ENCODE measurements at regions not wholly inside any gene's neighbourhood (a gene's known extent, or its start where the extent isn't known, plus 50 kb on each side); places are given as distances from the start of the nearest gene placed in this dataset.

DNA sequence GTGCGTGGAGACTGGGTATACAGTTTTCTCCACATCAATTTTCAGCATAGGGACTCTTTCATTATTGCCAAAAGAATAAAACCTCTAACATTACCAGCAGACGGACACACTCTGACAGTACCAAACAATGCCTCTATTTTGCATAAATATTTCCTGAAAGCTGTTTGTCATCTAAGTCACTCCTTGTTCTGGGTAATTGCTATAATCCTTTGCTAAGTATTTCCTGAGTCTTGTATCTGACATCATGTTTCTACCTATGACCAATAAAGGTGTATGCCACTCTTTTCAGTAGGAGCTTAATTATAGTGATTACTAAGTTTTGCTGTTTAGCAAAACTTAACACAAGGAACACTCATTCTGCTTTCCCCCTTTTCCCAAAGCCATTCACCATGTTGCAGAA, 886.5 kb downstream of the SLITRK6 start:
- H3K27me3 ChIP-seq (ENCODE audit: insufficient read depth in 3 of 3, low read length in 2 of 3): no peaks in the 10 kb centered on the region
- H3K36me3 ChIP-seq (ENCODE audit: insufficient read depth in 1 of 2, low read depth in 1 of 2): no peaks in the 10 kb centered on the region
- H3K9me3 ChIP-seq: no peaks in the 10 kb centered on the region
- H3K27ac ChIP-seq: no peak overlapping the region
- H3K4me3 ChIP-seq: no peak overlapping the region
- 68 to 75% (median 72%) methylated on average over 2 of the region's 2 CpGs for WGBS, 3 donors
- ATAC-seq (no peak), DNase-seq (no peak)
- intact Hi-C loops (cut with DNase I): loop anchor here in 1 of 2 donors (10.0 kb wide), 1 partner anchor 892 kb away; no protein-coding TSS in a partner anchor
- H3K4me1 ChIP-seq: no peaks in the 10 kb centered on the region
- TF ChIP-seq, protein P1, sequence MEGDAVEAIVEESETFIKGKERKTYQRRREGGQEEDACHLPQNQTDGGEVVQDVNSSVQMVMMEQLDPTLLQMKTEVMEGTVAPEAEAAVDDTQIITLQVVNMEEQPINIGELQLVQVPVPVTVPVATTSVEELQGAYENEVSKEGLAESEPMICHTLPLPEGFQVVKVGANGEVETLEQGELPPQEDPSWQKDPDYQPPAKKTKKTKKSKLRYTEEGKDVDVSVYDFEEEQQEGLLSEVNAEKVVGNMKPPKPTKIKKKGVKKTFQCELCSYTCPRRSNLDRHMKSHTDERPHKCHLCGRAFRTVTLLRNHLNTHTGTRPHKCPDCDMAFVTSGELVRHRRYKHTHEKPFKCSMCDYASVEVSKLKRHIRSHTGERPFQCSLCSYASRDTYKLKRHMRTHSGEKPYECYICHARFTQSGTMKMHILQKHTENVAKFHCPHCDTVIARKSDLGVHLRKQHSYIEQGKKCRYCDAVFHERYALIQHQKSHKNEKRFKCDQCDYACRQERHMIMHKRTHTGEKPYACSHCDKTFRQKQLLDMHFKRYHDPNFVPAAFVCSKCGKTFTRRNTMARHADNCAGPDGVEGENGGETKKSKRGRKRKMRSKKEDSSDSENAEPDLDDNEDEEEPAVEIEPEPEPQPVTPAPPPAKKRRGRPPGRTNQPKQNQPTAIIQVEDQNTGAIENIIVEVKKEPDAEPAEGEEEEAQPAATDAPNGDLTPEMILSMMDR (IDR thresholded peaks at IDR 0.05): no peak

DNA sequence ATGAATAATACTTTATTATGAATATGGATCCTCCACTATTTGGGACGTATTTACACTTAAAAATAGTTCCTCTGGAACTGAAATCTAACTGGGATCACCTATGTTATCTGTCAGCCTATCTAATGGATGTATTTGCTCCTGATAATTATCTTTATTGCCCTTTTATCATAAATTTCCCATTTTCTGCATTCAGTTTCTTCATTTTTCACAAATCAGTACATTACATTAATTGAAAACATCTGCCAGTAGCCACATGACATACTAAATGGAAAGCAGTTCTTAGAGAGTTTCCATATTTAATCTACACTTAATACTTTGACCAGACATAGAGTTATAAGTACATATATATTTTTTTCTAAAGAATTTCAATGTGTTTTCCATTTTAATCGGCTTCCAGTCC, 888.8 kb downstream of the SLITRK6 start:
- ATAC-seq (no peak), DNase-seq (no peak)
- Histone ChIP-seq H3K4me1 (no peaks in the 10 kb centered on the region), H3K27ac (no peak overlapping the region), H3K4me3 (no peak overlapping the region), H3K27me3 (ENCODE audit: insufficient read depth in 3 of 3, low read length in 2 of 3) (no peaks in the 10 kb centered on the region), H3K36me3 (ENCODE audit: insufficient read depth in 1 of 2, low read depth in 1 of 2) (no peaks in the 10 kb centered on the region), H3K9me3 (no peaks in the 10 kb centered on the region)
- intact Hi-C loops (cut with DNase I): loop anchor here in 1 of 2 donors (10.0 kb wide), 1 partner anchor 894 kb away; no protein-coding TSS in a partner anchor
- TF ChIP-seq, protein P1 (IDR thresholded peaks at IDR 0.05): no peak
- WGBS, 3 donors: 51 to 73% (median 65%) methylated on average over 2 of the region's 2 CpGs

DNA sequence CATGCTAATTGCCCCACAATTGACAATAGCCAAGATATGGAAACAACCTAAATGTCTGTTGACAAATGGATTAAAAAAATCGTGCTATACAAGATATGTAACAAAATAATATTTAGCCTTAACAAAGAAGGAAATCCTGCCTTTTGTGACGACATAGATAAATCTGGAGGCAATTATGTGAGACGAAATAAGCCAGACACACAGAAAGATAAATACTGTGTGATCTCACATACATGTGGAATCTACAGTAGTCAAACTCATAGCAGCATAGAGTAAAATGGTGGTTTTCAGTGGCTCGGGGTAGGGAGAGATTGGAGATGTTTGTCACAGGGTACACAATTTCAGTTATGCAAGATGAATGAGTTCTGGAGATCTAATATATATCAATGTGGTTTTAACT, 895.8 kb downstream of the SLITRK6 start:
- Histone ChIP-seq H3K9me3 (no peaks in the 10 kb centered on the region), H3K36me3 (ENCODE audit: insufficient read depth in 1 of 2, low read depth in 1 of 2) (no peaks in the 10 kb centered on the region), H3K27me3 (ENCODE audit: insufficient read depth in 3 of 3, low read length in 2 of 3) (no peaks in the 10 kb centered on the region), H3K4me3 (no peak overlapping the region), H3K27ac (no peak overlapping the region), H3K4me1 (no peaks in the 10 kb centered on the region)
- intact Hi-C loops (cut with DNase I): no loop called here
- 45 to 47% (median 46%) methylated on average over 4 of the region's 4 CpGs for WGBS, 3 donors
- TF ChIP-seq, protein P1 (IDR thresholded peaks at IDR 0.05): no peak
- DNase-seq (no peak), ATAC-seq (no peak)

DNA sequence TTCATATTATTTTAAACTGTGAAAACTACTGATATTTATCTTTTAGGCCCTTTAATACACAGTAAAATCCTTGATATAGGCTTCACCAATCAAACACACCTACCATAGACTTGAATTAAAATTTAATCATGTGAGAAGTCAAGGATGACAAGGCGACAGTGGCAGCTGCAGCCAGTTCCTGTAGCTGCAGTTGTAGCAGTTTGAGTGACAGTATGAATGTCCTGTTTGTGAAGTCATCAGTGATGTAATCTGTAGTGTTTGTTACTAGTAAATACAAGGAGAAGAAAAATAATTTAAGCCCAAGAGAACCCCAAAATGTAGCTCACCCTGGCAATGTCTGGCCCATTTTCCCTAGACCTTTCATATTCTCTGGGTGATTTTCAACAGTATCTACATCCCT, 897.0 kb downstream of the SLITRK6 start:
- H3K4me3 ChIP-seq: no peak overlapping the region
- no peaks in the 10 kb centered on the region for H3K4me1 ChIP-seq
- DNase-seq: no peak
- no peak overlapping the region for H3K27ac ChIP-seq
- no peaks in the 10 kb centered on the region for H3K9me3 ChIP-seq
- H3K36me3 ChIP-seq (ENCODE audit: insufficient read depth in 1 of 2, low read depth in 1 of 2): no peaks in the 10 kb centered on the region
- no peaks in the 10 kb centered on the region for H3K27me3 ChIP-seq (ENCODE audit: insufficient read depth in 3 of 3, low read length in 2 of 3)
- intact Hi-C loops (cut with DNase I): no loop called here
- no peak for ATAC-seq
- 51 to 66% (median 59%) methylated on average over 1 of the region's 1 CpG for WGBS, 3 donors
- TF ChIP-seq, protein P1 (IDR thresholded peaks at IDR 0.05): no peak

DNA sequence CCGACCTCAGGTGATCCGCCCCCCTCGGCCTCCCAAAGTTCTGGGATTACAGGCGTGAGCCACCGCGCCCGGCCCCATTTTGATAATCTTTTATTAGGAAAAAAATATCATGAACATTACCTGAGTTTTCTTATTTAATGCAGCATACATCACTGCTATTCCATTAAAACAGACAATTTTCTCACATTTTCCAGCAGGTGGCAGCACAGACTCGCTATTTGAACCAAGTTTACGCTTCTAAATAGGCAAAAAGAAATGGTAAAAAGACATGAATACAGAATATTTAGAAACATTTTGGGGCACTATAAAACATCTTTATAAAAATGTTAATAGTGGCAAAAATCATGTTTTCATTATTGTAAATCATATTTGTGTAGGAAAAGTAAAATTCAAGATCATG, 903.1 kb downstream of the SLITRK6 start:
- Histone ChIP-seq H3K27me3 (ENCODE audit: insufficient read depth in 3 of 3, low read length in 2 of 3) (no peaks in the 10 kb centered on the region), H3K36me3 (ENCODE audit: insufficient read depth in 1 of 2, low read depth in 1 of 2) (no peaks in the 10 kb centered on the region), H3K4me1 (no peaks in the 10 kb centered on the region), H3K4me3 (no peak overlapping the region), H3K27ac (no peak overlapping the region), H3K9me3 (no peaks in the 10 kb centered on the region)
- TF ChIP-seq, protein P1 (IDR thresholded peaks at IDR 0.05): peak; percentile 44
- ATAC-seq: no peak
- no peak for DNase-seq
- intact Hi-C loops (cut with DNase I): loop anchor here in 1 of 2 donors (5.0 kb wide), 1 partner anchor 911 kb away; no protein-coding TSS in a partner anchor
- 12 to 20% (median 14%) methylated on average over 9 of the region's 9 CpGs for WGBS, 3 donors
